ENCODE measurements at regions not wholly inside any gene's neighbourhood (a gene's known extent, or its start where the extent isn't known, plus 50 kb on each side); places are given as distances from the start of the nearest gene placed in this dataset.
"Not testable (repeated sequence)": the region's sequence is repeated elsewhere in the genome, so short reads cannot be mapped to it uniquely, and the experiment has no call there.

GRCh38 chr2:89027115-89027514 is 335.6 kb downstream of the RPIA start:
- DNase-seq: not testable (repeated sequence)

- not testable (repeated sequence) for DNase-seq
These were observed 336.1 kb downstream of the RPIA start for GRCh38 chr2:89027536-89027935.

GRCh38 chr2:89029257-89029656 is 337.8 kb downstream of the RPIA start:
- not testable (repeated sequence) for DNase-seq

- DNase-seq: not testable (repeated sequence)
These were observed 356.9 kb downstream of the RPIA start for GRCh38 chr2:89048138-89049066.

GRCh38 chr2:89058616-89059015 is 367.1 kb downstream of the RPIA start:
- not testable (repeated sequence) for DNase-seq

- DNase-seq: not testable (repeated sequence)
These were observed 369.7 kb downstream of the RPIA start for GRCh38 chr2:89061174-89061573.

GRCh38 chr2:89076771-89077170 is 385.3 kb downstream of the RPIA start:
- DNase-seq: not testable (repeated sequence)

GRCh38 chr2:89092911-89093310 is 401.4 kb downstream of the RPIA start:
- DNase-seq: not testable (repeated sequence)

GRCh38 chr2:89095060-89095459 is 403.6 kb downstream of the RPIA start:
- not testable (repeated sequence) for DNase-seq

- not testable (repeated sequence) for DNase-seq
These were observed 411.1 kb downstream of the RPIA start for GRCh38 chr2:89102587-89102986.

GRCh38 chr2:89106369-89107019 is 415.0 kb downstream of the RPIA start:
- DNase-seq: not testable (repeated sequence)

- DNase-seq: not testable (repeated sequence)
These were observed 421.0 kb downstream of the RPIA start for GRCh38 chr2:89112434-89112833.

- not testable (repeated sequence) for DNase-seq
These were observed 421.8 kb downstream of the RPIA start for GRCh38 chr2:89113286-89113685.

GRCh38 chr2:89129440-89129839 is 438.0 kb downstream of the RPIA start:
- not testable (repeated sequence) for DNase-seq

- DNase-seq: not testable (repeated sequence)
These were observed 439.3 kb downstream of the RPIA start for GRCh38 chr2:89130665-89131308.

GRCh38 chr2:89142959-89143358 is 451.5 kb downstream of the RPIA start:
- not testable (repeated sequence) for DNase-seq

- not testable (repeated sequence) for DNase-seq
These were observed 453.9 kb downstream of the RPIA start for GRCh38 chr2:89145342-89145741.

GRCh38 chr2:89148256-89148655 is 456.8 kb downstream of the RPIA start:
- not testable (repeated sequence) for DNase-seq

GRCh38 chr2:89151699-89152098 is 460.2 kb downstream of the RPIA start:
- DNase-seq: not testable (repeated sequence)

- DNase-seq: not testable (repeated sequence)
These were observed 461.0 kb downstream of the RPIA start for GRCh38 chr2:89152501-89152900.

- not testable (repeated sequence) for DNase-seq
These were observed 461.7 kb downstream of the RPIA start for GRCh38 chr2:89153210-89153609.

GRCh38 chr2:89154247-89154682 is 462.8 kb downstream of the RPIA start:
- DNase-seq: not testable (repeated sequence)

GRCh38 chr2:89160306-89160705 is 468.8 kb downstream of the RPIA start:
- DNase-seq: not testable (repeated sequence)
